Panc1 (cell line): ENCODE measurements at regions not wholly inside any gene's neighbourhood (a gene's known extent, or its start where the extent isn't known, plus 50 kb on each side); places are given as distances from the start of the nearest gene placed in this dataset.

ENCODE experiments used
- POLR2AphosphoS5 ChIP-seq: IDR thresholded peaks from 2 replicates; pipeline ENCODE4 v1.6.1; 2012; ENCODE audit warnings: mild to moderate bottlenecking, low read depth, low read length, moderate library complexity
- SIN3A ChIP-seq: IDR thresholded peaks from 2 replicates; pipeline ENCODE4 v1.6.1; 2012; ENCODE audit warnings: low read depth, mild to moderate bottlenecking, low read length, moderate library complexity, borderline replicate concordance; ENCODE audit not compliant: insufficient read depth
- TF ChIP-seq, protein P1 (sequence below): fragments of 450-650 bp; IDR thresholded peaks from 2 replicates; pipeline ENCODE4 v1.5.1; 2017; ENCODE audit warnings: mild to moderate bottlenecking
- TF ChIP-seq, protein P2 (sequence below), 2 experiments: IDR thresholded peaks; 2 replicates each; pipeline ENCODE4 v1.6.1; 2011 to 2012; ENCODE audit warnings: low read depth in 2 of 2, control low read depth in 1 of 2, low read length in 1 of 2, mild to moderate bottlenecking in 1 of 2, moderate library complexity in 1 of 2; ENCODE audit not compliant: insufficient read depth in 1 of 2

DNA sequence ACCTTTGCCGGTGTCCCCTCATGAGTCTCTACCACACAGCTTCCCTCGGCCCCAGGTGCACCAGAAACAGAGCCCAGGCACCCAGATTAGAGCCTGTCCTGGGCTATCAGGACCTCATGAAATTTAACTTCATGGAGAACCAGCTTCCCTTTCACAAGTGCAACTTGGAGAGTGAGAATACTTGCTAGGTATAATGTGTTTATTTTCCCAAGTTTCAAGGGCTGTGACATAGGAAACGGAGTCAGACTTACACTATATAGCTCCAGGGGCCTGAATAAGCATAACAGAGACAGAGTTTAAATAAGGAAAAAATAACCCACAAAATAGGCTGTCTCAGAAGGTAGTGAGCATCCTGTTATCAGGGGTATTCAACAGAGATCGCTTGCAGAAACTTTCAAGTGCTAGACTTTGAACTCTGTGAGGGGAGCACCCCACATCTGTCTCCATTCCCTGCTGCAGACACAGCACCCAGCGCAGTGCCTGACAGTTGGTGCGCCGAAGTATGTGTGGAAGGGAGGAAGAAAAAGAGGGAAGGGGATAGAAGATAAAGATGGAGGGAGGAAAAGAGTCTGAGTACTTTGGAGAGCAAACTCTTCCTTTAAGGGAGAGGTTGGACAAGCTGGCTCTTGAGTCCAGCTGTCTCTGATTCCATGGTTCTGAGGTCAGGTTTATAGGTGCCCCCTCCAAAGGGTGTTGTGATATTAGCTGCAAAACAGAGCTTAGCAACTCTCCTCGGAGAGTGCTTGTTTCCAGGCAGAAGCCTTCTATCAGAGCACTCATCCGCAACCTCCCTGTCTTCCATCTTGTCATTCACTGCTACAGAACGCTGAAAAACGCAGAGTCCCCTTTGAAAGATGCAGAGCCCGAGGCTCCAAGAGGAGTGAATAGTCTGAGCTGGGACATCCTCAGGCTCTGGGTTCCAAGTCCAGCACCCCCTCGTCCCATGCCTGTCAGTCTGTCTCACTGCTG lies 84.8 kb downstream of the CPN2 start:
- TF ChIP-seq, protein P1, sequence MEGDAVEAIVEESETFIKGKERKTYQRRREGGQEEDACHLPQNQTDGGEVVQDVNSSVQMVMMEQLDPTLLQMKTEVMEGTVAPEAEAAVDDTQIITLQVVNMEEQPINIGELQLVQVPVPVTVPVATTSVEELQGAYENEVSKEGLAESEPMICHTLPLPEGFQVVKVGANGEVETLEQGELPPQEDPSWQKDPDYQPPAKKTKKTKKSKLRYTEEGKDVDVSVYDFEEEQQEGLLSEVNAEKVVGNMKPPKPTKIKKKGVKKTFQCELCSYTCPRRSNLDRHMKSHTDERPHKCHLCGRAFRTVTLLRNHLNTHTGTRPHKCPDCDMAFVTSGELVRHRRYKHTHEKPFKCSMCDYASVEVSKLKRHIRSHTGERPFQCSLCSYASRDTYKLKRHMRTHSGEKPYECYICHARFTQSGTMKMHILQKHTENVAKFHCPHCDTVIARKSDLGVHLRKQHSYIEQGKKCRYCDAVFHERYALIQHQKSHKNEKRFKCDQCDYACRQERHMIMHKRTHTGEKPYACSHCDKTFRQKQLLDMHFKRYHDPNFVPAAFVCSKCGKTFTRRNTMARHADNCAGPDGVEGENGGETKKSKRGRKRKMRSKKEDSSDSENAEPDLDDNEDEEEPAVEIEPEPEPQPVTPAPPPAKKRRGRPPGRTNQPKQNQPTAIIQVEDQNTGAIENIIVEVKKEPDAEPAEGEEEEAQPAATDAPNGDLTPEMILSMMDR, result no peak
- TF ChIP-seq POLR2AphosphoS5 (no peak), SIN3A (no peak)
- TF ChIP-seq, protein P2, sequence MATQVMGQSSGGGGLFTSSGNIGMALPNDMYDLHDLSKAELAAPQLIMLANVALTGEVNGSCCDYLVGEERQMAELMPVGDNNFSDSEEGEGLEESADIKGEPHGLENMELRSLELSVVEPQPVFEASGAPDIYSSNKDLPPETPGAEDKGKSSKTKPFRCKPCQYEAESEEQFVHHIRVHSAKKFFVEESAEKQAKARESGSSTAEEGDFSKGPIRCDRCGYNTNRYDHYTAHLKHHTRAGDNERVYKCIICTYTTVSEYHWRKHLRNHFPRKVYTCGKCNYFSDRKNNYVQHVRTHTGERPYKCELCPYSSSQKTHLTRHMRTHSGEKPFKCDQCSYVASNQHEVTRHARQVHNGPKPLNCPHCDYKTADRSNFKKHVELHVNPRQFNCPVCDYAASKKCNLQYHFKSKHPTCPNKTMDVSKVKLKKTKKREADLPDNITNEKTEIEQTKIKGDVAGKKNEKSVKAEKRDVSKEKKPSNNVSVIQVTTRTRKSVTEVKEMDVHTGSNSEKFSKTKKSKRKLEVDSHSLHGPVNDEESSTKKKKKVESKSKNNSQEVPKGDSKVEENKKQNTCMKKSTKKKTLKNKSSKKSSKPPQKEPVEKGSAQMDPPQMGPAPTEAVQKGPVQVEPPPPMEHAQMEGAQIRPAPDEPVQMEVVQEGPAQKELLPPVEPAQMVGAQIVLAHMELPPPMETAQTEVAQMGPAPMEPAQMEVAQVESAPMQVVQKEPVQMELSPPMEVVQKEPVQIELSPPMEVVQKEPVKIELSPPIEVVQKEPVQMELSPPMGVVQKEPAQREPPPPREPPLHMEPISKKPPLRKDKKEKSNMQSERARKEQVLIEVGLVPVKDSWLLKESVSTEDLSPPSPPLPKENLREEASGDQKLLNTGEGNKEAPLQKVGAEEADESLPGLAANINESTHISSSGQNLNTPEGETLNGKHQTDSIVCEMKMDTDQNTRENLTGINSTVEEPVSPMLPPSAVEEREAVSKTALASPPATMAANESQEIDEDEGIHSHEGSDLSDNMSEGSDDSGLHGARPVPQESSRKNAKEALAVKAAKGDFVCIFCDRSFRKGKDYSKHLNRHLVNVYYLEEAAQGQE (IDR thresholded peaks at IDR 0.05; ENCODE audit: insufficient read depth in 1 of 2, low read depth in 2 of 2, low read length in 1 of 2), result no peak
